Natural killer cell treated with Interleukin-12 subunit alpha and Interleukin-12 subunit beta and Interleukin-15 and Interleukin-18, amount 100 ng/mL, for 72 hours (primary cell): ENCODE measurements at regions not wholly inside any gene's neighbourhood (a gene's known extent, or its start where the extent isn't known, plus 50 kb on each side); places are given as distances from the start of the nearest gene placed in this dataset.

Source experiments
- ATAC-seq, 2 donors: fragments of 150-1000 bp; cut with Tn5 transposase in 1 of 2; sonication (Bioruptor Pico), chemical (Tn5 transposase) in 1 of 2; 2 replicates each; pipeline ENCODE4 v1.10.0; 2021
- DNase-seq: peaks from one replicate; pipeline ENCODE4 v3.0.0; 2022; ENCODE audit warnings: low spot score
- H3K27ac Mint-ChIP-seq, 2 donors: 1 replicate in 1 of 2; 2 replicates in 1 of 2; pipeline ENCODE4 v1.8.0; 2022; ENCODE audit warnings: mixed read lengths in 2 of 2, mild to moderate bottlenecking in 1 of 2, moderate library complexity in 1 of 2
- H3K27me3 Mint-ChIP-seq, 2 donors: 1 replicate in 1 of 2; 2 replicates in 1 of 2; pipeline ENCODE4 v1.8.0; 2022; ENCODE audit warnings: mixed read lengths in 2 of 2
- H3K36me3 Mint-ChIP-seq: one replicate; pipeline ENCODE4 v1.8.0; 2022; ENCODE audit warnings: mixed read lengths
- H3K4me1 Mint-ChIP-seq, 2 donors: 1 replicate in 1 of 2; 2 replicates in 1 of 2; pipeline ENCODE4 v1.8.0; 2022; ENCODE audit warnings: low read depth in 2 of 2, mixed read lengths in 2 of 2, mild to moderate bottlenecking in 1 of 2
- H3K4me3 Mint-ChIP-seq: one replicate; pipeline ENCODE4 v1.8.0; 2022; ENCODE audit warnings: mixed read lengths
- H3K9me3 Mint-ChIP-seq: 2 replicates; pipeline ENCODE4 v1.8.0; 2022; ENCODE audit warnings: mixed read lengths

- Mint-ChIP-seq H3K27me3 (peaks cover 12 to 20% of the 10 kb centered on the region in 2 donors), H3K36me3 (no peaks in the 10 kb centered on the region), H3K4me1 (no peaks in the 10 kb centered on the region), H3K9me3 (no peaks in the 10 kb centered on the region), H3K27ac (no peak overlapping the region), H3K4me3 (no peak overlapping the region)
- DNase-seq = no peak
- peak in 1 of 2 donors; percentile 17 for ATAC-seq
Observed at GRCh38 chr2:236317938-236318396, 53.8 kb upstream of the ASB18 start.

- H3K27ac Mint-ChIP-seq = no peak overlapping the region
- no peaks in the 10 kb centered on the region for H3K9me3 Mint-ChIP-seq
- H3K4me3 Mint-ChIP-seq = no peak overlapping the region
- peak in 1 of 2 donors; percentile 43 for ATAC-seq
- peaks cover 12 to 16% of the 10 kb centered on the region in 2 donors for H3K27me3 Mint-ChIP-seq
- no peaks in the 10 kb centered on the region for H3K36me3 Mint-ChIP-seq
- no peaks in the 10 kb centered on the region for H3K4me1 Mint-ChIP-seq
- no peak for DNase-seq
Observed at GRCh38 chr2:236318401-236318800, 54.2 kb upstream of the ASB18 start.

GRCh38 chr2:236319036-236319435 lies 54.8 kb upstream of the ASB18 start:
- Mint-ChIP-seq H3K4me3 (no peak overlapping the region), H3K27ac (no peak overlapping the region), H3K36me3 (no peaks in the 10 kb centered on the region), H3K27me3 (peaks cover 10 to 16% of the 10 kb centered on the region in 2 donors), H3K4me1 (no peaks in the 10 kb centered on the region), H3K9me3 (no peaks in the 10 kb centered on the region)
- DNase-seq (no peak), ATAC-seq (no peak)

GRCh38 chr2:236321415-236321814 lies 57.2 kb upstream of the ASB18 start:
- Mint-ChIP-seq H3K36me3 (no peaks in the 10 kb centered on the region), H3K4me1 (no peaks in the 10 kb centered on the region), H3K4me3 (no peak overlapping the region), H3K27ac (no peak overlapping the region), H3K9me3 (no peaks in the 10 kb centered on the region), H3K27me3 (peaks cover 8 to 11% of the 10 kb centered on the region in 2 donors)
- ATAC-seq = no peak
- DNase-seq = no peak

- DNase-seq (no peak), ATAC-seq (no peak)
- Mint-ChIP-seq H3K27ac (no peak overlapping the region), H3K36me3 (no peaks in the 10 kb centered on the region), H3K27me3 (peaks cover 11 to 12% of the 10 kb centered on the region in 2 donors), H3K4me3 (no peak overlapping the region), H3K9me3 (no peaks in the 10 kb centered on the region), H3K4me1 (no peaks in the 10 kb centered on the region)
Observed at GRCh38 chr2:236333417-236334121, 69.4 kb upstream of the ASB18 start.

- peak in 1 of 2 donors; percentile 33 for ATAC-seq
- peaks cover 3 to 8% of the 10 kb centered on the region in 2 donors for H3K27me3 Mint-ChIP-seq
- H3K36me3 Mint-ChIP-seq = no peaks in the 10 kb centered on the region
- no peak overlapping the region for H3K4me3 Mint-ChIP-seq
- H3K27ac Mint-ChIP-seq = no peak overlapping the region
- H3K9me3 Mint-ChIP-seq = no peaks in the 10 kb centered on the region
- H3K4me1 Mint-ChIP-seq = no peaks in the 10 kb centered on the region
- DNase-seq = no peak
Observed at GRCh38 chr2:236334122-236334876, 70.1 kb upstream of the ASB18 start.

- DNase-seq (no peak), ATAC-seq (no peak)
- Mint-ChIP-seq H3K4me1 (no peaks in the 10 kb centered on the region), H3K27ac (no peak overlapping the region), H3K4me3 (no peak overlapping the region), H3K36me3 (no peaks in the 10 kb centered on the region), H3K9me3 (no peaks in the 10 kb centered on the region), H3K27me3 (peaks cover 0 to 6% of the 10 kb centered on the region in 2 donors)
Observed at GRCh38 chr2:236335696-236336574, 71.7 kb upstream of the ASB18 start.

- H3K27me3 Mint-ChIP-seq = peaks cover 0 to 9% of the 10 kb centered on the region in 2 donors
- ATAC-seq = peak in 1 of 2 donors; percentile 24
- H3K4me3 Mint-ChIP-seq = no peak overlapping the region
- no peak overlapping the region for H3K27ac Mint-ChIP-seq
- H3K4me1 Mint-ChIP-seq = no peaks in the 10 kb centered on the region
- DNase-seq = no peak
- H3K36me3 Mint-ChIP-seq = no peaks in the 10 kb centered on the region
- no peaks in the 10 kb centered on the region for H3K9me3 Mint-ChIP-seq
Observed at GRCh38 chr2:236336575-236337464, 72.6 kb upstream of the ASB18 start.

- Mint-ChIP-seq H3K36me3 (no peaks in the 10 kb centered on the region), H3K9me3 (no peaks in the 10 kb centered on the region), H3K4me1 (no peaks in the 10 kb centered on the region), H3K27me3 (peaks cover 0 to 9% of the 10 kb centered on the region in 2 donors), H3K4me3 (no peak overlapping the region), H3K27ac (no peak overlapping the region)
- DNase-seq (no peak), ATAC-seq (no peak)
Observed at GRCh38 chr2:236337465-236338325, 73.5 kb upstream of the ASB18 start.

- H3K27ac Mint-ChIP-seq = no peak overlapping the region
- H3K27me3 Mint-ChIP-seq = peaks cover 0 to 9% of the 10 kb centered on the region in 2 donors
- no peak overlapping the region for H3K4me3 Mint-ChIP-seq
- no peaks in the 10 kb centered on the region for H3K4me1 Mint-ChIP-seq
- ATAC-seq = no peak
- DNase-seq = no peak
- no peaks in the 10 kb centered on the region for H3K9me3 Mint-ChIP-seq
- no peaks in the 10 kb centered on the region for H3K36me3 Mint-ChIP-seq
Observed at GRCh38 chr2:236338495-236339184, 74.4 kb upstream of the ASB18 start.

GRCh38 chr2:236340251-236340650 lies 76.0 kb upstream of the ASB18 start:
- no peaks in the 10 kb centered on the region for H3K4me1 Mint-ChIP-seq
- no peaks in the 10 kb centered on the region for H3K9me3 Mint-ChIP-seq
- ATAC-seq (no peak), DNase-seq (no peak)
- no peaks in the 10 kb centered on the region for H3K36me3 Mint-ChIP-seq
- no peak overlapping the region for H3K27ac Mint-ChIP-seq
- peaks cover 0 to 7% of the 10 kb centered on the region in 2 donors for H3K27me3 Mint-ChIP-seq
- no peak overlapping the region for H3K4me3 Mint-ChIP-seq

GRCh38 chr2:236341067-236341466 lies 76.9 kb upstream of the ASB18 start:
- H3K9me3 Mint-ChIP-seq = no peaks in the 10 kb centered on the region
- DNase-seq (no peak), ATAC-seq (no peak)
- H3K4me1 Mint-ChIP-seq = no peaks in the 10 kb centered on the region
- no peaks in the 10 kb centered on the region for H3K36me3 Mint-ChIP-seq
- no peak overlapping the region for H3K4me3 Mint-ChIP-seq
- H3K27me3 Mint-ChIP-seq = peaks cover 0 to 7% of the 10 kb centered on the region in 2 donors
- H3K27ac Mint-ChIP-seq = no peak overlapping the region
